ENCODE measurements at regions not wholly inside any gene's neighbourhood (a gene's known extent, or its start where the extent isn't known, plus 50 kb on each side); places are given as distances from the start of the nearest gene placed in this dataset.

- Histone ChIP-seq H3K27ac (ENCODE audit: low read depth, low read length) (no peak overlapping the region), H3K36me3 (ENCODE audit: control insufficient read depth in 5 of 5, insufficient read depth in 5 of 5, low read length in 5 of 5) (no peaks in the 10 kb centered on the region), H3K9me3 (ENCODE audit: control insufficient read depth in 5 of 5, low read length in 5 of 5) (no peaks in the 10 kb centered on the region), H3K27me3 (ENCODE audit: control insufficient read depth in 5 of 5, insufficient read depth in 4 of 5, low read length in 5 of 5) (no peaks in the 10 kb centered on the region), H3K9ac (ENCODE audit: low read length in 5 of 5) (no peak overlapping the region), H3K4me3 (ENCODE audit: low read depth in 1 of 5, low read length in 5 of 5) (no peak overlapping the region), H3K4me1 (ENCODE audit: control insufficient read depth in 5 of 5, insufficient read depth in 5 of 5, low read length in 5 of 5) (no peaks in the 10 kb centered on the region)
These were observed 232.4 kb downstream of the SNAPC1 start for GRCh38 chr14:61994589-61994988.

GRCh38 chr14:61996753-61997152 is 234.5 kb downstream of the SNAPC1 start:
- H3K27ac ChIP-seq (ENCODE audit: low read depth, low read length): no peak overlapping the region
- H3K36me3 ChIP-seq (ENCODE audit: control insufficient read depth in 5 of 5, insufficient read depth in 5 of 5, low read length in 5 of 5): no peaks in the 10 kb centered on the region
- no peak overlapping the region for H3K9ac ChIP-seq (ENCODE audit: low read length in 5 of 5)
- no peaks in the 10 kb centered on the region for H3K27me3 ChIP-seq (ENCODE audit: control insufficient read depth in 5 of 5, insufficient read depth in 4 of 5, low read length in 5 of 5)
- H3K4me3 ChIP-seq (ENCODE audit: low read depth in 1 of 5, low read length in 5 of 5): no peak overlapping the region
- H3K9me3 ChIP-seq (ENCODE audit: control insufficient read depth in 5 of 5, low read length in 5 of 5): no peaks in the 10 kb centered on the region
- H3K4me1 ChIP-seq (ENCODE audit: control insufficient read depth in 5 of 5, insufficient read depth in 5 of 5, low read length in 5 of 5): no peaks in the 10 kb centered on the region

GRCh38 chr14:61997161-61997560 is 234.9 kb downstream of the SNAPC1 start:
- no peak overlapping the region for H3K9ac ChIP-seq (ENCODE audit: low read length in 5 of 5)
- no peak overlapping the region for H3K4me3 ChIP-seq (ENCODE audit: low read depth in 1 of 5, low read length in 5 of 5)
- no peaks in the 10 kb centered on the region for H3K27me3 ChIP-seq (ENCODE audit: control insufficient read depth in 5 of 5, insufficient read depth in 4 of 5, low read length in 5 of 5)
- H3K9me3 ChIP-seq (ENCODE audit: control insufficient read depth in 5 of 5, low read length in 5 of 5): no peaks in the 10 kb centered on the region
- no peak overlapping the region for H3K27ac ChIP-seq (ENCODE audit: low read depth, low read length)
- no peaks in the 10 kb centered on the region for H3K36me3 ChIP-seq (ENCODE audit: control insufficient read depth in 5 of 5, insufficient read depth in 5 of 5, low read length in 5 of 5)
- H3K4me1 ChIP-seq (ENCODE audit: control insufficient read depth in 5 of 5, insufficient read depth in 5 of 5, low read length in 5 of 5): no peaks in the 10 kb centered on the region

- no peak overlapping the region for H3K27ac ChIP-seq (ENCODE audit: low read depth, low read length)
- H3K9me3 ChIP-seq (ENCODE audit: control insufficient read depth in 5 of 5, low read length in 5 of 5): no peaks in the 10 kb centered on the region
- H3K36me3 ChIP-seq (ENCODE audit: control insufficient read depth in 5 of 5, insufficient read depth in 5 of 5, low read length in 5 of 5): no peaks in the 10 kb centered on the region
- no peaks in the 10 kb centered on the region for H3K27me3 ChIP-seq (ENCODE audit: control insufficient read depth in 5 of 5, insufficient read depth in 4 of 5, low read length in 5 of 5)
- no peak overlapping the region for H3K4me3 ChIP-seq (ENCODE audit: low read depth in 1 of 5, low read length in 5 of 5)
- H3K4me1 ChIP-seq (ENCODE audit: control insufficient read depth in 5 of 5, insufficient read depth in 5 of 5, low read length in 5 of 5): peaks cover 0 to 10% (median 0%) of the 10 kb centered on the region in 5 donors
- no peak overlapping the region for H3K9ac ChIP-seq (ENCODE audit: low read length in 5 of 5)
These were observed 239.7 kb downstream of the SNAPC1 start for GRCh38 chr14:62001963-62002362.

- H3K9ac ChIP-seq (ENCODE audit: low read length in 5 of 5): no peak overlapping the region
- H3K4me1 ChIP-seq (ENCODE audit: control insufficient read depth in 5 of 5, insufficient read depth in 5 of 5, low read length in 5 of 5): peaks cover 0 to 10% (median 0%) of the 10 kb centered on the region in 5 donors
- H3K4me3 ChIP-seq (ENCODE audit: low read depth in 1 of 5, low read length in 5 of 5): no peak overlapping the region
- no peak overlapping the region for H3K27ac ChIP-seq (ENCODE audit: low read depth, low read length)
- H3K9me3 ChIP-seq (ENCODE audit: control insufficient read depth in 5 of 5, low read length in 5 of 5): no peaks in the 10 kb centered on the region
- no peaks in the 10 kb centered on the region for H3K27me3 ChIP-seq (ENCODE audit: control insufficient read depth in 5 of 5, insufficient read depth in 4 of 5, low read length in 5 of 5)
- H3K36me3 ChIP-seq (ENCODE audit: control insufficient read depth in 5 of 5, insufficient read depth in 5 of 5, low read length in 5 of 5): no peaks in the 10 kb centered on the region
These were observed 240.4 kb downstream of the SNAPC1 start for GRCh38 chr14:62002642-62003041.

GRCh38 chr14:62003701-62004100 is 241.5 kb downstream of the SNAPC1 start:
- Histone ChIP-seq H3K9me3 (ENCODE audit: control insufficient read depth in 5 of 5, low read length in 5 of 5) (no peaks in the 10 kb centered on the region), H3K27me3 (ENCODE audit: control insufficient read depth in 5 of 5, insufficient read depth in 4 of 5, low read length in 5 of 5) (no peaks in the 10 kb centered on the region), H3K9ac (ENCODE audit: low read length in 5 of 5) (no peak overlapping the region), H3K4me3 (ENCODE audit: low read depth in 1 of 5, low read length in 5 of 5) (no peak overlapping the region), H3K36me3 (ENCODE audit: control insufficient read depth in 5 of 5, insufficient read depth in 5 of 5, low read length in 5 of 5) (no peaks in the 10 kb centered on the region), H3K27ac (ENCODE audit: low read depth, low read length) (no peak overlapping the region), H3K4me1 (ENCODE audit: control insufficient read depth in 5 of 5, insufficient read depth in 5 of 5, low read length in 5 of 5) (peaks cover 0 to 10% (median 0%) of the 10 kb centered on the region in 5 donors)

- Histone ChIP-seq H3K9me3 (ENCODE audit: control insufficient read depth in 5 of 5, low read length in 5 of 5) (no peaks in the 10 kb centered on the region), H3K4me1 (ENCODE audit: control insufficient read depth in 5 of 5, insufficient read depth in 5 of 5, low read length in 5 of 5) (peaks cover 0 to 10% (median 0%) of the 10 kb centered on the region in 5 donors), H3K9ac (ENCODE audit: low read length in 5 of 5) (no peak overlapping the region), H3K27ac (ENCODE audit: low read depth, low read length) (no peak overlapping the region), H3K27me3 (ENCODE audit: control insufficient read depth in 5 of 5, insufficient read depth in 4 of 5, low read length in 5 of 5) (no peaks in the 10 kb centered on the region), H3K36me3 (ENCODE audit: control insufficient read depth in 5 of 5, insufficient read depth in 5 of 5, low read length in 5 of 5) (no peaks in the 10 kb centered on the region), H3K4me3 (ENCODE audit: low read depth in 1 of 5, low read length in 5 of 5) (no peak overlapping the region)
These were observed 244.0 kb downstream of the SNAPC1 start for GRCh38 chr14:62006116-62006731.

- Histone ChIP-seq H3K27me3 (ENCODE audit: control insufficient read depth in 5 of 5, insufficient read depth in 4 of 5, low read length in 5 of 5) (no peaks in the 10 kb centered on the region), H3K4me1 (ENCODE audit: control insufficient read depth in 5 of 5, insufficient read depth in 5 of 5, low read length in 5 of 5) (peaks cover 0 to 8% (median 5%) of the 10 kb centered on the region in 5 donors), H3K9ac (ENCODE audit: low read length in 5 of 5) (no peak overlapping the region), H3K4me3 (ENCODE audit: low read depth in 1 of 5, low read length in 5 of 5) (no peak overlapping the region), H3K36me3 (ENCODE audit: control insufficient read depth in 5 of 5, insufficient read depth in 5 of 5, low read length in 5 of 5) (no peaks in the 10 kb centered on the region), H3K9me3 (ENCODE audit: control insufficient read depth in 5 of 5, low read length in 5 of 5) (peaks cover 0 to 2% (median 0%) of the 10 kb centered on the region in 5 donors), H3K27ac (ENCODE audit: low read depth, low read length) (no peak overlapping the region)
These were observed 253.0 kb downstream of the SNAPC1 start for GRCh38 chr14:62015243-62015642.

- Histone ChIP-seq H3K36me3 (ENCODE audit: control insufficient read depth in 5 of 5, insufficient read depth in 5 of 5, low read length in 5 of 5) (no peaks in the 10 kb centered on the region), H3K9ac (ENCODE audit: low read length in 5 of 5) (no peak overlapping the region), H3K4me3 (ENCODE audit: low read depth in 1 of 5, low read length in 5 of 5) (no peak overlapping the region), H3K4me1 (ENCODE audit: control insufficient read depth in 5 of 5, insufficient read depth in 5 of 5, low read length in 5 of 5) (peaks cover 0 to 8% (median 5%) of the 10 kb centered on the region in 5 donors), H3K27me3 (ENCODE audit: control insufficient read depth in 5 of 5, insufficient read depth in 4 of 5, low read length in 5 of 5) (no peaks in the 10 kb centered on the region), H3K27ac (ENCODE audit: low read depth, low read length) (no peak overlapping the region), H3K9me3 (ENCODE audit: control insufficient read depth in 5 of 5, low read length in 5 of 5) (peaks cover 0 to 2% (median 0%) of the 10 kb centered on the region in 5 donors)
These were observed 253.7 kb downstream of the SNAPC1 start for GRCh38 chr14:62015945-62016344.

- no peaks in the 10 kb centered on the region for H3K9me3 ChIP-seq (ENCODE audit: control insufficient read depth in 5 of 5, low read length in 5 of 5)
- no peak overlapping the region for H3K4me3 ChIP-seq (ENCODE audit: low read depth in 1 of 5, low read length in 5 of 5)
- H3K27ac ChIP-seq (ENCODE audit: low read depth, low read length): no peak overlapping the region
- H3K9ac ChIP-seq (ENCODE audit: low read length in 5 of 5): no peak overlapping the region
- no peaks in the 10 kb centered on the region for H3K27me3 ChIP-seq (ENCODE audit: control insufficient read depth in 5 of 5, insufficient read depth in 4 of 5, low read length in 5 of 5)
- no peaks in the 10 kb centered on the region for H3K36me3 ChIP-seq (ENCODE audit: control insufficient read depth in 5 of 5, insufficient read depth in 5 of 5, low read length in 5 of 5)
- H3K4me1 ChIP-seq (ENCODE audit: control insufficient read depth in 5 of 5, insufficient read depth in 5 of 5, low read length in 5 of 5): peaks cover 0 to 8% (median 5%) of the 10 kb centered on the region in 5 donors
These were observed 255.5 kb downstream of the SNAPC1 start for GRCh38 chr14:62017651-62018230.
